ENCODE measurements at regions not wholly inside any gene's neighbourhood (a gene's known extent, or its start where the extent isn't known, plus 50 kb on each side); places are given as distances from the start of the nearest gene placed in this dataset.
A peak's percentile ranks its signal among the peaks of the same experiment; 100 is the strongest.
"Not testable (repeated sequence)": the region's sequence is repeated elsewhere in the genome, so short reads cannot be mapped to it uniquely, and the experiment has no call there.

GRCh38 chr10:42367532-42368230, 270.7 kb downstream of the ZNF33B start:
- peak; percentile 82 for DNase-seq (ENCODE audit: low read depth, low spot score)

- no peak for DNase-seq (ENCODE audit: low read depth, low spot score)
These were observed 286.6 kb downstream of the ZNF33B start for GRCh38 chr10:42351745-42352144.

DNA sequence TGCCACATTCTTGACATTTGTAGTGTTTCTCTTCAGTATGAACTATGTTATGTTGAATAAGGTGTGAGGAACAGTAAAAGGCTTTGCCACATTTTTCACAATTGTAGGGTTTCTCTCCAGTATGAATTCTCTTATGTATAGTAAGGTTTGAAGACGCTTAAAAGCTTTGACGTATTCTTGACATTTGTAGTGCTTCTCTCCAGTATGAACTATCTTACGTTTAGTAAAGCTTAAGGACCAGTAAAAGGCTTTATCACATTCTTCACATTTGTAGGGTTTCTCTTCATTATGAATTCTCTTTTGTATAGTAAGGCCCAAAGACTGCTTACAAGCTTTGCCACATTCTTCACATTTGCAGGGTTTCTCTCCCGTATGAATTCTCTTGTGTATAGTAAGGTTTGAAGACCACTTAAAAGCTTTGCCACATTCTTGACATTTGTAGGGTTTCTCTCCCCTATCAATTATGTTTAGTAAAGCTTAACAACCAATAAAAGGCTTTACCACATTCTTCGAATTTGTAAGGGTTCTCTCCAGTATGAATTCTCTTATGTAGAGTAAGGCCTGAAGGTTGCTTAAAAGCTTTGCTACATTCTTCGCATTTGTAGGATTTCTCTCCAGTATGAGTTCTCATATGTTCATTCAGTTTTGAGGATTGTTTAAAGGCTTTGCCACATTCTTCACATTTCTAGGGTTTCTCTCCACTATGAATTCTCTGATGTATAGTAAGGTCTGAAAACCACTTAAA, 301.6 kb downstream of the ZNF33B start:
- not testable (repeated sequence) for DNase-seq (ENCODE audit: low read depth, low spot score)

GRCh38 chr10:42335653-42336296, 302.6 kb downstream of the ZNF33B start:
- DNase-seq (ENCODE audit: low read depth, low spot score) = not testable (repeated sequence)

- no peak for DNase-seq (ENCODE audit: low read depth, low spot score)
These were observed 334.0 kb downstream of the ZNF33B start for GRCh38 chr10:42304341-42304740.

- not testable (repeated sequence) for DNase-seq (ENCODE audit: low read depth, low spot score)
These were observed 356.5 kb downstream of the ZNF33B start for GRCh38 chr10:42281896-42282295.

GRCh38 chr10:42269788-42270187, 368.6 kb downstream of the ZNF33B start:
- DNase-seq (ENCODE audit: low read depth, low spot score) = not testable (repeated sequence)

- not testable (repeated sequence) for DNase-seq (ENCODE audit: low read depth, low spot score)
These were observed 375.1 kb downstream of the ZNF33B start for GRCh38 chr10:42263259-42263658.

DNA sequence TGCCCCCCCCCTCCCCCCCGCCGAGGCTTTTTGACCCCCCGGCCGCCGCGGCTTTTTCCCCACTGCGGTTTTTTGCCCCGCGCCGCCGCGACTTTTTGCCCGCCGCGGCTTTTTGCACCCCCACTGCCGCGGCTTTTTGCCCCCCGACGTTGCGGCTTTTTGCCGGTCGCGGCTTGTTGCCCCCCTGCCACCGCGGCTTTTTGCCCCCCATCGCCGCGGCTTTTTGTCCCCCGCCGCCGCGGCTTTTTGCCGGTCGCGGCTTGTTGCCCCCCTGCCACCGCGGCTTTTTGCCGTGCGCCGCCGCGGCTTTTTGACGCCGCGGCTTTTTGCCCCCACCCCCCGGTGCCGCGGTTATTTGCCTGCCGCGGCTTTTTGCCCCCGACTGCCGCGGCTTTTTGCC, 395.4 kb downstream of the ZNF33B start:
- not testable (repeated sequence) for DNase-seq (ENCODE audit: low read depth, low spot score)

DNA sequence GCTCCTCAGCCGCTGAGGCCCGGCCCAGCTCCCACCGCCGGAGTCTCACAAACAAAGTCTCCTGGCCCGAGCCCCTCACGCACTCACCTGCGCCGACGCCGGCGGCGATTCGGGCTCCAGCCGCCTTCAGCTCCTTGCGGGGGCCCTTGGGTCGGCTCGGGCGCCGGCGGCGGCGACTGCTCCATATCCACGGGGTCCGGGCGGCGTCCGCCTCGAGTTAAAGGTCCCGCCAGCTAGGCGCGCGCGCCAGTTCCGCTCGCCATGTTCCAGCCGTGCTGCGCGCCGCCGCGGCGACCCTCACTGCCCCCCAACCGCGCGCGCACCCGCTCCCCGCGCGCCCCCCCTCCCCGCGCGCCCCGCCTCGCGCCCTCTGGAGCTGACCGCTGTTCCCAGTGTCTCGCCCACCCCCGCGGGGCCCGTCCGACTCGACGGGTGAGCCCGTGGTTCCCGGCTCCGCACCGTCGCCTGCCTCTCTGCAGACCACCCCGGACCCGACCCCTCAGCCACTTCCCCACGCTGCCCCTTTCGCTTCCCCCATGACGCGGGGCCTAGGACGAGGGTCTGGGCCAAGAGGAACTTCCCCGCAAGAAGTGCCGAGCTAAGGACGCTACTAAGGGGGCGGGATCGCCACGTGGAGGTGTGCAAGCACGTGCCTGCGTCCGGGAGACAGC, 396.1 kb downstream of the ZNF33B start:
- DNase-seq (ENCODE audit: low read depth, low spot score) = no peak

DNA sequence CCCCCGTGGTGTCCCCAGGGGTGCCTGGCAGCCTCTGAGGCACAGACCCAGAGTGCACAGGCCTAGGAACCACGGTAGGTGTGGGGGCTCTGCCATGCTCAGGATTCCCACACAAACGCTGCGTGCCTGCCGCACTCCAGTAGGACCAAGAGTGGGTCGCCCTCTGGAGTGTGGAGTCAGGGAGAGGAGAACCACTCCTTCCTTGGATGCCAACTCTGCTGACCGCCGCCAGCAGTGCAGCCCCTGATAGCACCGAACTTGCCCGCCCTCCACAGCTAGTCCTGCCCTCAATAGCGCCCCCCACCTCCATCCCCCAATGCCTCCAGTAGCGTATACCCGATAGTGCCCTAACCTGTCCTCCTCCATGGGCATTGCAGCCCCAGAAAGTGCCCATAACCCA, 402.0 kb downstream of the ZNF33B start:
- not testable (repeated sequence) for DNase-seq (ENCODE audit: low read depth, low spot score)

DNA sequence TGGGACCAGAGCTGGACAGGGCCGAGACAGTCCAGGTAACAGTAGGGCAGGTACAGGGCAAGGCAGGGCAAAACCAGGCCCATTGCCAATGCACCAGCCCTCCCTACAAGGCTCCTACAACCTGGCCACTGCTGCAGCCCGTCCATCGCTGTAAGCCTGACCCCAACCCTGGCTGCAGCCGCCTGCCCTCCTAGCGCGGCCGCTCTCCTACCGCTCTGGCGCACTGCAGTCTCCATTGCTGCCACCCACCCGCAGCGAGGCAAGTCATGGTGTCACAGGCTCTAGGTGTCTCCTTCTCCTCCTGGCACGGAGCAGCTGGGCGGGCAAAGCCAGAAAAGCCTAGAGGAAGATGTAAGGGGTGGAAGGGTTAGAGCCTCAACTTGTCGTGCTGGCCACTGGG, 402.6 kb downstream of the ZNF33B start:
- not testable (repeated sequence) for DNase-seq (ENCODE audit: low read depth, low spot score)

- DNase-seq (ENCODE audit: low read depth, low spot score) = not testable (repeated sequence)
These were observed 403.1 kb downstream of the ZNF33B start for GRCh38 chr10:42235241-42235640.

- DNase-seq (ENCODE audit: low read depth, low spot score) = not testable (repeated sequence)
These were observed 403.9 kb downstream of the ZNF33B start for GRCh38 chr10:42234506-42234905.

DNA sequence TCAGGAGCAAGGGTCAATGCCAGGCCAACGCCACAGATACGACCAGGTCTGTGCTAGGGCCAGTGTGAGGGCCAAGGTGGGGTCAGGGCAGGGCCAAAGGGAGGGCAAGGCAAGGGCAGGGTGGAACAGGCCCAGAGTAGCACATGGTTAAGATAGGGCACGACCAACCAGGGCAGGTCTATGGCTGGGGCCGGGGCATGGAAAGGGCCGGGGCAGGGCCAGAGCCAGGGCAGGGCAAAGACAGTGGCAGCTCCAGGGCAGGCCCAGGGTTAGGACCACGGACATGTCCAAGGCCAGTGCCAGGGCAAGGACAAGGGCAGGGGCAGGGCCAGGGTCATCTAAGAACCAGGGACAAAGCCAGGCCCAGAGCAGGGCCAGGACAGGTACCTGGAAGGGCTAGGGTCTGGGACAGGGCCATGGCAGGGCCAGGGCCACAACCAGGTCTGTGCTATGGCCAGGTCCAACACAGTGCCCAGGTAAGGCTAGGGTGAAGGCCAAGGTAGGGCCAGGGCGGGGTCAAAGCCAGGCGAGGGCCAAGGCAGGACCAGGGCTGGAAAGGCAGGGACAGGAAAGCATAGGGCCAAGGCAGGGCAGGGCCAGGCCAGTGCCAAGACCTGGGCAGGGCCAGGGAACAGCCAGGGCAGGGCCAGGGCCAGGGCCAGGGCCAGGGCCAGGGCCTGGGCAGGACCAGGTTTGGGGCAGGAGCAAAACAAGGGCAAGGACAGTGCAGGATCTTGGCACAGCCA, 404.7 kb downstream of the ZNF33B start:
- not testable (repeated sequence) for DNase-seq (ENCODE audit: low read depth, low spot score)

GRCh38 chr10:42232955-42233354, 405.4 kb downstream of the ZNF33B start:
- DNase-seq (ENCODE audit: low read depth, low spot score) = not testable (repeated sequence)

DNA sequence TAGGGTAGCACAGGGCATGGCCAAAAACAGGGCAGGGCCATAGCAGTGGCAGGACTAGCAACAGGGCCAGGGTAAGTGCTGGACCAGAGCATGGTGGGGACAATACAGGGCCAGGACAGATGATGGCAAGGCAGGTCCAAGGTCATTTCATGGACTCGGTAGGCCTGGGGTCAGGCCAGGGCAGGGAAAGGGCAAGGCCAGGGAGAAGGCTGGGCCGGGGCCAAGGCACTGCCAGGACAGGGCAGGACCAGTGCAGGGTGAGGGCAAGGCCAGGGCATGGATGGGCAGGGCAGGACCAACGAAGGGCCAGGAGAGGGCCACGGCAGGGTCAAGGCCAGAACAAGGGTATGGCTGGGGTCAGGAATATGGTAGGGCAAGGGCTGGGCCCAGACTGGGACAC, 407.6 kb downstream of the ZNF33B start:
- not testable (repeated sequence) for DNase-seq (ENCODE audit: low read depth, low spot score)

GRCh38 chr10:42230115-42230514, 408.3 kb downstream of the ZNF33B start:
- DNase-seq (ENCODE audit: low read depth, low spot score) = not testable (repeated sequence)

- not testable (repeated sequence) for DNase-seq (ENCODE audit: low read depth, low spot score)
These were observed 410.5 kb downstream of the ZNF33B start for GRCh38 chr10:42227859-42228258.

DNA sequence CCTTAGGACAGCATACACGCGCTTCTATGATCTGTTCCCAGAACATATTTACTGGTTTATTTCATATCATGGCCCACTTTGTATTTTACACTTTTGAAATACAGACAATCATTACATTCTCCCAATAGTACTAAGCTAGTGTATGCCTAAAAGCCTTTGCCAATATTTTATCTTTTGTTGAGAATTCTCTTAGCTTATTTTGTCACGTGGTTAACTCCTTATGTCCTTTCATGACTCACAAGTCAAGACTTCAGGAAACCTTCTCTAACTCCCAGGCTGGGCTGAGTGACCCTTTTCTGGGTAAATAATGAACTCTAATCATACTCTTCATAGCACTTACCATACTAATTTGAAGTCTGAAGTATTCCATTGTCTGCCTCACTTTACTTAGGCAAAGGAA, 444.8 kb downstream of the ZNF33B start:
- DNase-seq (ENCODE audit: low read depth, low spot score) = not testable (repeated sequence)

DNA sequence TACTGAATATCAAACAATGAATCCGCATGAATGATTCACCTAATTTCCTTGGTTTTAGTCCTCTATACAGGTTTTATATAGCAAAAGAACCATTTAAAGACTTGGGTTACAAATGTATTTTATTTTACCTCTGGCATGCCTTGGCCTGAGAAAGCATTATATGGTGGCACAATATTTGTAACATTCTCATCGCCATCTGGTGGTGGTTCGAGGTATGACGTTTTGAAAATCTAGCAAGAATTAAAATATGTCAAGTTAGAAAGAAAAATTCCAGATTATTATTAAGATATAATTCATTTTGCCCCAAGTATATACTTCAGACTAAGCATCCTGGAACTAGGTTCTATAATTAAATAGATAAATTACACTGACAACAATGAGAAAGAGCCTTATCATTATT, 445.9 kb downstream of the ZNF33B start:
- not testable (repeated sequence) for DNase-seq (ENCODE audit: low read depth, low spot score)

Measured in pulmonary artery endothelial cell (primary cell).